GM19035 (cell line): ENCODE measurements at regions not wholly inside any gene's neighbourhood (a gene's known extent, or its start where the extent isn't known, plus 50 kb on each side); places are given as distances from the start of the nearest gene placed in this dataset.

Experiments
- ATAC-seq: cut with Tn5 transposase; IDR thresholded peaks from one replicate; pipeline ENCODE4 v1.9.1; 2021; ENCODE audit not compliant: unreplicated experiment

- ATAC-seq: no peak
Measured at GRCh38 chr18:25727281-25727985, 363.0 kb downstream of the SS18 start.

- no peak for ATAC-seq
Measured at GRCh38 chr18:25726298-25726697, 364.1 kb downstream of the SS18 start.

- no peak for ATAC-seq
Measured at GRCh38 chr18:25725501-25725900, 364.9 kb downstream of the SS18 start.

- no peak for ATAC-seq
Measured at GRCh38 chr18:25724997-25725396, 365.4 kb downstream of the SS18 start.

- no peak for ATAC-seq
Measured at GRCh38 chr18:25724121-25724520, 366.3 kb downstream of the SS18 start.

- no peak for ATAC-seq
Measured at GRCh38 chr18:25713103-25713502, 361.1 kb upstream of the ZNF521 start.

- no peak for ATAC-seq
Measured at GRCh38 chr18:25710981-25711380, 359.0 kb upstream of the ZNF521 start.

- ATAC-seq: no peak
Measured at GRCh38 chr18:25705650-25706049, 353.7 kb upstream of the ZNF521 start.

GRCh38 chr18:25704494-25704893 is 352.5 kb upstream of the ZNF521 start:
- no peak for ATAC-seq

GRCh38 chr18:25704071-25704470 is 352.1 kb upstream of the ZNF521 start:
- no peak for ATAC-seq

- ATAC-seq: no peak
Measured at GRCh38 chr18:25701821-25702220, 349.9 kb upstream of the ZNF521 start.

GRCh38 chr18:25686960-25687500 is 335.1 kb upstream of the ZNF521 start:
- no peak for ATAC-seq

GRCh38 chr18:25685088-25685487 is 333.1 kb upstream of the ZNF521 start:
- ATAC-seq: no peak

- ATAC-seq: no peak
Measured at GRCh38 chr18:25679491-25679890, 327.5 kb upstream of the ZNF521 start.

- no peak for ATAC-seq
Measured at GRCh38 chr18:25678221-25678620, 326.3 kb upstream of the ZNF521 start.

GRCh38 chr18:25675123-25675850 is 323.3 kb upstream of the ZNF521 start:
- no peak for ATAC-seq

GRCh38 chr18:25674183-25674582 is 322.2 kb upstream of the ZNF521 start:
- no peak for ATAC-seq

- ATAC-seq: no peak
Measured at GRCh38 chr18:25672490-25672889, 320.5 kb upstream of the ZNF521 start.

GRCh38 chr18:25669741-25670140 is 317.8 kb upstream of the ZNF521 start:
- no peak for ATAC-seq

GRCh38 chr18:25662272-25662671 is 310.3 kb upstream of the ZNF521 start:
- ATAC-seq: no peak

- ATAC-seq: no peak
Measured at GRCh38 chr18:25661831-25662230, 309.9 kb upstream of the ZNF521 start.

- ATAC-seq: no peak
Measured at GRCh38 chr18:25659541-25659940, 307.6 kb upstream of the ZNF521 start.
